D721Med (cell line): ENCODE measurements at regions not wholly inside any gene's neighbourhood (a gene's known extent, or its start where the extent isn't known, plus 50 kb on each side); places are given as distances from the start of the nearest gene placed in this dataset.
"Not testable (repeated sequence)": the region's sequence is repeated elsewhere in the genome, so short reads cannot be mapped to it uniquely, and the experiment has no call there.

ENCODE experiments used
- DNase-seq: peaks from one replicate; pipeline ENCODE4 v3.0.0; 2011; ENCODE audit warnings: low spot score; ENCODE audit not compliant: insufficient read length
- FAIRE-seq: peaks from 2 replicates; lab custom pipeline; 2011; peaks lifted over from hg19 to GRCh38; lab: Jason Lieb, UNC
- CTCF ChIP-seq: IDR thresholded peaks from 2 replicates; pipeline ENCODE4 v1.5.1; 2012; ENCODE audit warnings: mild to moderate bottlenecking, control low read depth; ENCODE audit not compliant: insufficient read depth; ENCODE audit errors: missing control alignments

DNA sequence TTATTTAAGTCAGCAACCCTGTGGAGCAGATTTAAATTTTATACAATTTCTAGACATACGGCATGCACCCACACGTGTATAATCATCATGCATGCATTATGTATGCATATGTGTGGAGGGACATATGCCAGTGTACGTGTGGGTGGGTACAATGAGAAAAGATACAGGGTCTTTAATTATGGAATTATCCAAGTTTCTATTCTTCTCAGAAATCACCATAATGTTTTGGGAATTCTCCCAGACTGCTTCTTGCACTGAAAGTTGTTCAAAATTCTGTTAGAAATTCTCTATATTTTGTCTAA is 63.9 kb upstream of the TMEM18 start:
- FAIRE-seq (no peak), DNase-seq (no peak)
- no peak for TF ChIP-seq CTCF

GRCh38 chr2:740322-741194 is 63.4 kb upstream of the TMEM18 start:
- not testable (repeated sequence) for FAIRE-seq
- peak; percentile 36 for DNase-seq

DNA sequence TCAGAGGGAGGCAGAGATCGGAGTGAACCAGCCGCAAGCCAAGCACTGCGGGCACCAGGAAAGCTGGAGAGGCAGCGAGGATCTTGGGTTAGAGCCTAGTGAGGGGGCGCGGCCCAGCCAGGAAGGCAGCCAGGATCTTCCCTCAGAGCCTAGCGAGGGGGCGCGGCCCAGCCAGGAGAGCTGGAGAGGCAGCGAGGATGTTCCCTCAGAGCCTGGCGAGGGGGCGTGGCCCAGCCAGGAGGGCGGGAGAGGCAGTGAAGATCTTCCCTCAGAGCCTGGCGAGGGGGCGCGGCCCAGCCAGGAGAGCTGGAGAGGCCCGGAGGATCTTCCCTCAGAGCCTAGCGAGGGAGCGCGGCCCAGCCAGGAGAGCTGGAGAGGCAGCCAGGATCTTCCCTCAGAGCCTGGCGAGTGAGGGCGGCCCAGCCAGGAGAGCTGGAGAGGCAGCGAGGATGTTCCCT is 62.7 kb upstream of the TMEM18 start:
- DNase-seq, FAIRE-seq: not testable (repeated sequence)

DNA sequence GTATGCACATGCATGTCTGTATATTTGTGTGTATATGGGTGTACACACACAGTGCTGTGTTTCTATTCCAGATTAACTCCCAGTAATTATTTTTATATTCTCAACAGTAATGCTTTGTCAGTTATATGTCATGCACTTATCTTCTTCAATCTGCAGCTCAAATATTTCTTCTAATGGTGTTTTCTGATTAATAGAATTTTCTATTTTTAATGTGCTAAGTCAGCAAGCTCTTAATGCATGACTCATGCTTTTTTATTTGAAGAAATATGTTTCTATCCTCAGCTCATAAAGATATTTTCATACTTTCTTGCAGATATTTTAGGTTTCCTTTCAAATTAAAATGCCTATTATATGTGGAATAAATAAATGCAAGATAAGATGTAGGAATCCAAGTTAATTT is 59.7 kb upstream of the TMEM18 start:
- DNase-seq (no peak), FAIRE-seq (no peak)
- TF ChIP-seq CTCF, result no peak

- TF ChIP-seq CTCF, result no peak
- FAIRE-seq (no peak), DNase-seq (no peak)
Measured at GRCh38 chr2:735670-736218, 58.5 kb upstream of the TMEM18 start.

DNA sequence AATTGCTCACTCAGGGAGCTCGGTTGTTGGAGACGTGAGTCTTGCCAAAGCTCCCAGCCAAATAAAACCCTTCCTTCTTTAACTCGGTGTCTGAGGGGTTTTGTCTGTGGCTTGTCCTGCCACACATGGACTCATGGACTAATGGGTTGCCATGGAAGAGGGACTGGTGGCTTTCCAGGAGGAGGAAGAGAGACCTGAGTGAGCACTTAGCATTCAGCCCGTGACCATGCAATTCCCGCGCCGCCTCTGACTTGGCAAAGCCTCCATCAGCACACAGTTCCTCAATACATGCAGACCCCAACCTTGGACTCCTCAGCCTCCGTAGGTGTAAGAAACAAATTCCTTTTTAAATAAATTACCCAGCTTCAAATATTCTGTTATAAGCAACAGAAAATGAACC is 57.3 kb upstream of the TMEM18 start:
- FAIRE-seq (no peak), DNase-seq (no peak)
- no peak for TF ChIP-seq CTCF

DNA sequence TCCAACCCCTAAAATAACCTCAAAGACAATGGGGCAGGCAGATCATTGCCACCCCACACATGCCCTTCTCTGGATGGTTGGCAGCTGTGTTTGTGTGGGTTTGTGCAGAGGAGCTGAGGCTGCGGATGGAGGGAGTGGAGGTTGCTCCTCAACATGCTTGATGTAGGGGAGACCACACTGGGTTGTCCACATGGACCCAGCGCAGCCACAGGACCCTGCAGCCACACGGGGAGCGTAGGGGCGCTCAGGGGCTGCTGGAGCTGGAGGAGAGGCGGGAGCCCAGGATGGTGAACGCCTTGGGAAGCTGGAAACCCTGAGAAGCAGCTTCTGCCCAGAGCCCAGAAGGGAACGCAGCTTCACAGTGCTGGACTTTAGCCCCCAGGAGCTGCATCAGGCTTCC is 56.3 kb upstream of the TMEM18 start:
- DNase-seq (no peak), FAIRE-seq (no peak)
- no peak for TF ChIP-seq CTCF

DNA sequence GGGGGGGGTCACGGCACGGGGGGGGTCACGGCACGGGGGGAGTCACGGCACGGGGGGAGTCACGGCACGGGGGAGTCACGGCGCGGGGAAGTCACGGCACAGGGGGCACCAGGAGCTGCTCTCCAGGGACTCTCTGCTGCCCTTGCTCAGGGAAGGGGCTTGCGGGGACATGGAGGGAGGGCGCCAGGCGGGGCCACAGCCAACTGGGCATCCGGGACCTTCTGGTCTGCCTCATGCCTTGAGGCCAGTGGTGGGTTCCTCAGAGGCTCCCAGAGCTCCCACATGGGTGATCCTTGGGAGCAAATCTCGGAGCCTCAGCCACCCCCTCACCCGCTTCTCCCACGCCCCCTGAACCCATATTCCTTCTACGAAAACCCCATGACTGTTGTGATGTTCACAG is 55.8 kb upstream of the TMEM18 start:
- no peak for TF ChIP-seq CTCF
- no peak for FAIRE-seq
- no peak for DNase-seq
